ENCODE measurements at regions not wholly inside any gene's neighbourhood (a gene's known extent, or its start where the extent isn't known, plus 50 kb on each side); places are given as distances from the start of the nearest gene placed in this dataset.

GRCh38 chr6:9420316-9421015 lies 985.1 kb upstream of the SLC35B3 start:
- no peaks in the 10 kb centered on the region for H3K9me3 ChIP-seq (ENCODE audit: control insufficient read depth, low read depth, low read length)
- no peak overlapping the region for H3K4me3 ChIP-seq (ENCODE audit: low read length)
- H3K4me1 ChIP-seq (ENCODE audit: control insufficient read depth, low read depth, low read length) = peaks cover 3% of the 10 kb centered on the region
- no peaks in the 10 kb centered on the region for H3K27me3 ChIP-seq (ENCODE audit: control insufficient read depth, insufficient read depth, low read length)
- H3K27ac ChIP-seq (ENCODE audit: low read length) = no peak overlapping the region
- no peaks in the 10 kb centered on the region for H3K36me3 ChIP-seq (ENCODE audit: control insufficient read depth, low read depth, low read length)
- no peak overlapping the region for H3K9ac ChIP-seq (ENCODE audit: low read length)

- Histone ChIP-seq H3K27me3 (ENCODE audit: control insufficient read depth, insufficient read depth, low read length) (no peaks in the 10 kb centered on the region), H3K4me1 (ENCODE audit: control insufficient read depth, low read depth, low read length) (no peaks in the 10 kb centered on the region), H3K36me3 (ENCODE audit: control insufficient read depth, low read depth, low read length) (no peaks in the 10 kb centered on the region), H3K9ac (ENCODE audit: low read length) (no peak overlapping the region), H3K4me3 (ENCODE audit: low read length) (no peak overlapping the region), H3K9me3 (ENCODE audit: control insufficient read depth, low read depth, low read length) (no peaks in the 10 kb centered on the region), H3K27ac (ENCODE audit: low read length) (no peak overlapping the region)
Observed at GRCh38 chr6:9417400-9417799, 982.1 kb upstream of the SLC35B3 start.

GRCh38 chr6:9412951-9413559 lies 977.7 kb upstream of the SLC35B3 start:
- Histone ChIP-seq H3K27me3 (ENCODE audit: control insufficient read depth, insufficient read depth, low read length) (no peaks in the 10 kb centered on the region), H3K4me1 (ENCODE audit: control insufficient read depth, low read depth, low read length) (no peaks in the 10 kb centered on the region), H3K36me3 (ENCODE audit: control insufficient read depth, low read depth, low read length) (no peaks in the 10 kb centered on the region), H3K9ac (ENCODE audit: low read length) (no peak overlapping the region), H3K9me3 (ENCODE audit: control insufficient read depth, low read depth, low read length) (no peaks in the 10 kb centered on the region), H3K4me3 (ENCODE audit: low read length) (no peak overlapping the region), H3K27ac (ENCODE audit: low read length) (no peak overlapping the region)

- H3K9ac ChIP-seq (ENCODE audit: low read length) = no peak overlapping the region
- H3K4me1 ChIP-seq (ENCODE audit: control insufficient read depth, low read depth, low read length) = no peaks in the 10 kb centered on the region
- H3K27ac ChIP-seq (ENCODE audit: low read length) = no peak overlapping the region
- no peaks in the 10 kb centered on the region for H3K9me3 ChIP-seq (ENCODE audit: control insufficient read depth, low read depth, low read length)
- H3K4me3 ChIP-seq (ENCODE audit: low read length) = no peak overlapping the region
- no peaks in the 10 kb centered on the region for H3K36me3 ChIP-seq (ENCODE audit: control insufficient read depth, low read depth, low read length)
- H3K27me3 ChIP-seq (ENCODE audit: control insufficient read depth, insufficient read depth, low read length) = no peaks in the 10 kb centered on the region
Observed at GRCh38 chr6:9409126-9409525, 973.8 kb upstream of the SLC35B3 start.

GRCh38 chr6:9408402-9409117 lies 973.2 kb upstream of the SLC35B3 start:
- no peaks in the 10 kb centered on the region for H3K36me3 ChIP-seq (ENCODE audit: control insufficient read depth, low read depth, low read length)
- H3K9me3 ChIP-seq (ENCODE audit: control insufficient read depth, low read depth, low read length) = no peaks in the 10 kb centered on the region
- H3K9ac ChIP-seq (ENCODE audit: low read length) = no peak overlapping the region
- H3K27me3 ChIP-seq (ENCODE audit: control insufficient read depth, insufficient read depth, low read length) = no peaks in the 10 kb centered on the region
- H3K4me3 ChIP-seq (ENCODE audit: low read length) = no peak overlapping the region
- no peak overlapping the region for H3K27ac ChIP-seq (ENCODE audit: low read length)
- H3K4me1 ChIP-seq (ENCODE audit: control insufficient read depth, low read depth, low read length) = no peaks in the 10 kb centered on the region

GRCh38 chr6:9405825-9406224 lies 970.5 kb upstream of the SLC35B3 start:
- no peak overlapping the region for H3K27ac ChIP-seq (ENCODE audit: low read length)
- no peaks in the 10 kb centered on the region for H3K4me1 ChIP-seq (ENCODE audit: control insufficient read depth, low read depth, low read length)
- no peak overlapping the region for H3K4me3 ChIP-seq (ENCODE audit: low read length)
- no peaks in the 10 kb centered on the region for H3K36me3 ChIP-seq (ENCODE audit: control insufficient read depth, low read depth, low read length)
- H3K27me3 ChIP-seq (ENCODE audit: control insufficient read depth, insufficient read depth, low read length) = no peaks in the 10 kb centered on the region
- H3K9me3 ChIP-seq (ENCODE audit: control insufficient read depth, low read depth, low read length) = no peaks in the 10 kb centered on the region
- no peak overlapping the region for H3K9ac ChIP-seq (ENCODE audit: low read length)

GRCh38 chr6:9405369-9405768 lies 970.0 kb upstream of the SLC35B3 start:
- Histone ChIP-seq H3K9ac (ENCODE audit: low read length) (no peak overlapping the region), H3K9me3 (ENCODE audit: control insufficient read depth, low read depth, low read length) (no peaks in the 10 kb centered on the region), H3K4me1 (ENCODE audit: control insufficient read depth, low read depth, low read length) (no peaks in the 10 kb centered on the region), H3K27ac (ENCODE audit: low read length) (no peak overlapping the region), H3K36me3 (ENCODE audit: control insufficient read depth, low read depth, low read length) (no peaks in the 10 kb centered on the region), H3K4me3 (ENCODE audit: low read length) (no peak overlapping the region), H3K27me3 (ENCODE audit: control insufficient read depth, insufficient read depth, low read length) (no peaks in the 10 kb centered on the region)

- Histone ChIP-seq H3K36me3 (ENCODE audit: control insufficient read depth, low read depth, low read length) (no peaks in the 10 kb centered on the region), H3K4me3 (ENCODE audit: low read length) (no peak overlapping the region), H3K4me1 (ENCODE audit: control insufficient read depth, low read depth, low read length) (no peaks in the 10 kb centered on the region), H3K27me3 (ENCODE audit: control insufficient read depth, insufficient read depth, low read length) (no peaks in the 10 kb centered on the region), H3K27ac (ENCODE audit: low read length) (no peak overlapping the region), H3K9ac (ENCODE audit: low read length) (no peak overlapping the region), H3K9me3 (ENCODE audit: control insufficient read depth, low read depth, low read length) (no peaks in the 10 kb centered on the region)
Observed at GRCh38 chr6:9404351-9405146, 969.2 kb upstream of the SLC35B3 start.

GRCh38 chr6:9403736-9404135 lies 968.4 kb upstream of the SLC35B3 start:
- Histone ChIP-seq H3K4me3 (ENCODE audit: low read length) (no peak overlapping the region), H3K27me3 (ENCODE audit: control insufficient read depth, insufficient read depth, low read length) (no peaks in the 10 kb centered on the region), H3K9ac (ENCODE audit: low read length) (no peak overlapping the region), H3K27ac (ENCODE audit: low read length) (no peak overlapping the region), H3K36me3 (ENCODE audit: control insufficient read depth, low read depth, low read length) (no peaks in the 10 kb centered on the region), H3K9me3 (ENCODE audit: control insufficient read depth, low read depth, low read length) (no peaks in the 10 kb centered on the region), H3K4me1 (ENCODE audit: control insufficient read depth, low read depth, low read length) (no peaks in the 10 kb centered on the region)

GRCh38 chr6:9401960-9402359 lies 966.6 kb upstream of the SLC35B3 start:
- Histone ChIP-seq H3K9me3 (ENCODE audit: control insufficient read depth, low read depth, low read length) (no peaks in the 10 kb centered on the region), H3K9ac (ENCODE audit: low read length) (no peak overlapping the region), H3K27me3 (ENCODE audit: control insufficient read depth, insufficient read depth, low read length) (no peaks in the 10 kb centered on the region), H3K4me1 (ENCODE audit: control insufficient read depth, low read depth, low read length) (no peaks in the 10 kb centered on the region), H3K27ac (ENCODE audit: low read length) (no peak overlapping the region), H3K4me3 (ENCODE audit: low read length) (no peak overlapping the region), H3K36me3 (ENCODE audit: control insufficient read depth, low read depth, low read length) (no peaks in the 10 kb centered on the region)

GRCh38 chr6:9399916-9400315 lies 964.6 kb upstream of the SLC35B3 start:
- Histone ChIP-seq H3K9ac (ENCODE audit: low read length) (no peak overlapping the region), H3K36me3 (ENCODE audit: control insufficient read depth, low read depth, low read length) (no peaks in the 10 kb centered on the region), H3K27me3 (ENCODE audit: control insufficient read depth, insufficient read depth, low read length) (no peaks in the 10 kb centered on the region), H3K9me3 (ENCODE audit: control insufficient read depth, low read depth, low read length) (no peaks in the 10 kb centered on the region), H3K4me3 (ENCODE audit: low read length) (no peak overlapping the region), H3K27ac (ENCODE audit: low read length) (no peak overlapping the region), H3K4me1 (ENCODE audit: control insufficient read depth, low read depth, low read length) (no peaks in the 10 kb centered on the region)

All from iPS-18a (cell line).